PC-9 (cell line): ENCODE measurements at regions not wholly inside any gene's neighbourhood (a gene's known extent, or its start where the extent isn't known, plus 50 kb on each side); places are given as distances from the start of the nearest gene placed in this dataset.
A peak's percentile ranks its signal among the peaks of the same experiment; 100 is the strongest.

ENCODE experiments used
- EZH2 ChIP-seq: fragments of 200-600 bp; sonication (generic); IDR thresholded peaks from 2 replicates; pipeline ENCODE4 v1.8.0; 2017; ENCODE audit warnings: antibody characterized with exemption, low read depth
- TF ChIP-seq, protein P1 (sequence below): fragments of 200-600 bp; sonication (generic); conservative IDR thresholded peaks from 2 replicates; pipeline ENCODE4 v1.6.1; 2017; ENCODE audit warnings: mixed run types, antibody characterized with exemption, mild to moderate bottlenecking, moderate library complexity

DNA sequence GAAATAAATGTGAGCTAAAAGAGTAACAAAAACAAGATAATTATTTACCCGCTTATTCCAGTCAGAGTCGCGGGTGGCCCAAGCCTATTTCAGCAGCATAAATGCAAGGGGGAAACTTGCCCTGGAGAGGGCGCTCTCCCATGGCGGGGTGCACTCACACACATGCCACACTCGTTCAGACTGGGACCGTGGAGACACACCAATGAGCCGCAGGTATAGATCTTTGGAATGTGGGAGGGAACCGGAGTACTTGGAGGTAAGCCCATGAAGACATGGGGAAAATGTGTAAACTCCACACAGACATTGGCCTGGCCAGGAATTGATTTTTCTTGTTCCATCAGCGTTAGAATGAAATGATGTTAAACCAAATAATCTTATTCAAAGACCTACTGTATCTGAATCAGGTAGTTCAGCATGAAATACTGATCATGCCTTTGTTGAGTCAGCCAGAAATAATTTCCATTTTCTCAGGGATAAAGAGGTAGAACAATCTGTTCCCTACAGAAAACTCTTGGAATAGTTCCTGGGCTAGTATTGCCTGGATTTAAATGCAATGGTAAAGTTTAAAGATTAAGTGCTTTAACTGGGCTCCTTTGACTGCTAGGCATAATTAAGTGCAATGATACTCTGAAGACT is 191.5 kb downstream of the MCHR2 start:
- TF ChIP-seq, protein P1, sequence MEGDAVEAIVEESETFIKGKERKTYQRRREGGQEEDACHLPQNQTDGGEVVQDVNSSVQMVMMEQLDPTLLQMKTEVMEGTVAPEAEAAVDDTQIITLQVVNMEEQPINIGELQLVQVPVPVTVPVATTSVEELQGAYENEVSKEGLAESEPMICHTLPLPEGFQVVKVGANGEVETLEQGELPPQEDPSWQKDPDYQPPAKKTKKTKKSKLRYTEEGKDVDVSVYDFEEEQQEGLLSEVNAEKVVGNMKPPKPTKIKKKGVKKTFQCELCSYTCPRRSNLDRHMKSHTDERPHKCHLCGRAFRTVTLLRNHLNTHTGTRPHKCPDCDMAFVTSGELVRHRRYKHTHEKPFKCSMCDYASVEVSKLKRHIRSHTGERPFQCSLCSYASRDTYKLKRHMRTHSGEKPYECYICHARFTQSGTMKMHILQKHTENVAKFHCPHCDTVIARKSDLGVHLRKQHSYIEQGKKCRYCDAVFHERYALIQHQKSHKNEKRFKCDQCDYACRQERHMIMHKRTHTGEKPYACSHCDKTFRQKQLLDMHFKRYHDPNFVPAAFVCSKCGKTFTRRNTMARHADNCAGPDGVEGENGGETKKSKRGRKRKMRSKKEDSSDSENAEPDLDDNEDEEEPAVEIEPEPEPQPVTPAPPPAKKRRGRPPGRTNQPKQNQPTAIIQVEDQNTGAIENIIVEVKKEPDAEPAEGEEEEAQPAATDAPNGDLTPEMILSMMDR: 0 out of 2 replicates have a peak, but pooled peaks have one; percentile 20
- TF ChIP-seq EZH2: no peak
